ENCODE measurements at regions not wholly inside any gene's neighbourhood (a gene's known extent, or its start where the extent isn't known, plus 50 kb on each side); places are given as distances from the start of the nearest gene placed in this dataset.
"Not testable (repeated sequence)": the region's sequence is repeated elsewhere in the genome, so short reads cannot be mapped to it uniquely, and the experiment has no call there.

DNA sequence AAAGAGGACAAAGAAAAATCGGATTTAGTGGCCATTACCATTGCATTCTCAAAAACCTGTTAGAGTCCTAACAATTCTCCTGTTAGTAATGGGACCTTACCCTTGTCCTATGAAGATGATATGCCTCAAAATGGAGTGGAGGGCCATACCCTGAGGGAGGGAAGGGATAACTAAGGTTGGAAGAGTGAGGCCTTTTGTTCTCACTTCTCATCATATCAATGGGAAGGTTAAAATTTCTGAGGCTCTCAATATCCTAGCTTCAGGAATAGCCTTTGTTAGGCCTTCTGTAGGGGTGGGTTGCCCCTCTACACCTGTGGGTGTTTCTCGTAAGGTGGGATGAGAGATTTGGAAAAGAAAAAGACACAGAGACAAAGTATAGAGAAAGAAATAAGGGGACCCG is 109.4 kb upstream of the SGIP1 start:
- not testable (repeated sequence) for DNase-seq (ENCODE audit: low spot score)

DNA sequence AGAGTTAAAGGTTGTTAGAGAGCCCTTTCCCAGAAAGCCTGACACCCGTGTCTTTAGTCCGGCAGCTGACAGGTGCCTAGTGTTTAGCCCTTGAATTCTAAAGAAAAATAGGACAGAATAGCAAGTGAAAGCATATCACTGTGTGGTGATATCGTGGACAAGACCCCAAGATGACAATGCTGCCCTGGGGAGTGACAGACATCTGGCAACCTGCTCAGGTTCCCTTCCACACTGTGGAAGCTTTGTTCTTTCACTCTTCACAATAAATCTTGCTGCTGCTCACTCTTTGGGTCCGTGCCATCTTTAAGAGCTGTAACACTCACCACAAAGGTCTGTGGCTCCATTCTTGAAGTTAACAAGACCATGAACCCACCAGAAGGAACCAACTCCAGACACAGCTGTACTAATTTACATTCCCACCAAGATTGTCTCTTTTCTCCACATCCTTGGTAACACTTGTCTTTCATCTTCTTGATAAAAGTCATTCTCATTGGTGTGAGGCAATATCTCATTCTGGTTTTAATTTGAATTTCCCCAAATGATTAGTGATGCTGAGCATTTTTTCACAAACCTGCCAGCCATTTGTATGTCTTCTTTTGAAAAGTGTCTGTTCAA is 107.6 kb upstream of the SGIP1 start:
- no peak for DNase-seq (ENCODE audit: low spot score)

DNA sequence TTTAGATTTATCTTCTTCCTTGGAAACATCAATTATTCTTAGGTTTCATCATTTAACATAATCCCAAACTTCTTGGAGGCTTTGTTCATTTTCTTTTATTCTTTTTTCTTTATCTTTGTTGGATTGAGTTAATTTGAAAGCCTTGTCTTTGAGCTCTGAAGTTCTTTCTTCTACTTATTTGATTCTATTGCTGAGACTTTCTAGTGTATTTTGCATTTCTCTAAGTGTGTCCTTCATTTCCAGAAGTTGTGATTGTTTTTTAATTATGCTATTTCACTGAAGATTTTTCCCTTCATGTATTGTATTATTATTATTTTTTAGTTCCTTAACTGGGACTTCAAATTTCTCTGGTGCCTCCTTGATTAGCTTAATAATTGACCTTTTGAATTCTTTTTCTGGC is 103.1 kb upstream of the SGIP1 start:
- not testable (repeated sequence) for DNase-seq (ENCODE audit: low spot score)

DNA sequence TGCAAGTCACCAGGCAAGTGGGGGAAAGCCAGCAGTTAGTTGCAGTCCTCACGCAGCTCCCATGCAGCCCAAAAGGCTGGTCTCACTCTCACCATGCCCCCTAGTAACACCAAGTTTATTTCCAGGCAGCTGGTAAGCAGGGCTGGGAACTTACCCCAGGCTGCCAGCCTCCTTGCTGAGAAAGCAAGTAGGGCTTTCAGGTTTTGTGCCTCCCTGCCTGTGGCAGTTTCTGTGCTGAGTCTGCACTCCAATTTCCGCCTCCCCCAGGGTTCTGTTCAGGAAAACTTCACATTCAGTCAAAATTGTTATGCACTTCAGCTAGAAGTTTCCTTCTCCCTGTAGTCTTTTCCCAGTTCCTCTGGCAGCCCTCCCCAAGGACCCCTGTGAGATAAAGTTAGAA is 102.0 kb upstream of the SGIP1 start:
- no peak for DNase-seq (ENCODE audit: low spot score)

DNA sequence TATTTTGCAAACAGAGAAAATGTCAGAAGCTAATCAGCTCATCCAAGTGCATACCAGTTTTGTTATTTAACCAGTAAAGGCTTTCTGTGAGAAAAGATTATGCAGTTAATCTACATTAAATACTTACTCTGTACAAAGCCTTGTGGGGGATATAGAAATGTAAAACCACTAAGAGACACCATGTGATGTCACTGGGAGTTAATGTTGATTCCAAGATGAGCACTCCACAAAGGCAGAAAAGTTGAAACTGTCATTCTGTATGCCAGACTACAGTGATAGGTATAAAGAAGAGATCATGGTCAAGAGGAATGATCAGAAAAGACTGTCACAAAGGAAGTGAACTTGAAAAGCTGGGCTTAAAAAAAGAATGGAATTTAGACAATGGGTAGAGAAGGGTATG is 100.3 kb upstream of the SGIP1 start:
- DNase-seq (ENCODE audit: low spot score): no peak

DNA sequence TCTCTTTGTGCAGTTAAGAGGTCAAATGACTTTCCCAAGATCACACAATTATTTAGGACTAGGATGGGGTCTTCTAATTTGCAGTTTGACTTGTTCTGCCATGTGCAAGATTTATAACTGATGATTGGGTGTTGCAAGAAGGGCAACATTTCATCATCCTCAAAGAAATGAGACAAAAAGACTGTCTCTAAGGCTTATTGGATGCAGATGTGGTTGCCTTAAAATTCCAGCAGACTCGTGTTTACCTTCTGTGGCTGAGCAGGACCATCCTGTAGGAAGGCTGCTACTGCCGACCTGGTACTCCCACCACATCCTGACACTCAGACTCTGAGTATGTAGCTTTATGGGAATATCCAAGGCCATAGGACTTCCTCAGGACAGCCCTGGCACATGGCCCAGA is 99.9 kb upstream of the SGIP1 start:
- DNase-seq (ENCODE audit: low spot score): no peak

DNA sequence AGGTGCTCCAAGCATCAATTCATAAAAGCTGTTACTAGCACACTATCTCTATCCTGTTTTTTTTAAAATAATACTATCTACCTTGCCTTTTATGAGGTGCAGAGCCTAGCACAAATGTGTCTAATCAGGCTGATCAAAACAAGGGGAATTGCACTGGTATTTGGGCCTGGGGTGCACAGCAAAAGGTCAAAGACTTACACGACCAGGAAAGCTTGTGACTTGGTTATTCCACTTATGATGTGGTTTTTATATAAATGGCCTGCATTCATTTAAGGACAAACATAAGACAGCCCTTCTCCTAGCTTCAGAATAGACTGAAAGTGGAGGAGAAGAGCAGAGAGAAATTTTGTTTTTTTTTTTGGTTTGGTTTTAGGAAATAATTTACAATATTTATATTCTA is 98.4 kb upstream of the SGIP1 start:
- DNase-seq (ENCODE audit: low spot score): no peak

DNA sequence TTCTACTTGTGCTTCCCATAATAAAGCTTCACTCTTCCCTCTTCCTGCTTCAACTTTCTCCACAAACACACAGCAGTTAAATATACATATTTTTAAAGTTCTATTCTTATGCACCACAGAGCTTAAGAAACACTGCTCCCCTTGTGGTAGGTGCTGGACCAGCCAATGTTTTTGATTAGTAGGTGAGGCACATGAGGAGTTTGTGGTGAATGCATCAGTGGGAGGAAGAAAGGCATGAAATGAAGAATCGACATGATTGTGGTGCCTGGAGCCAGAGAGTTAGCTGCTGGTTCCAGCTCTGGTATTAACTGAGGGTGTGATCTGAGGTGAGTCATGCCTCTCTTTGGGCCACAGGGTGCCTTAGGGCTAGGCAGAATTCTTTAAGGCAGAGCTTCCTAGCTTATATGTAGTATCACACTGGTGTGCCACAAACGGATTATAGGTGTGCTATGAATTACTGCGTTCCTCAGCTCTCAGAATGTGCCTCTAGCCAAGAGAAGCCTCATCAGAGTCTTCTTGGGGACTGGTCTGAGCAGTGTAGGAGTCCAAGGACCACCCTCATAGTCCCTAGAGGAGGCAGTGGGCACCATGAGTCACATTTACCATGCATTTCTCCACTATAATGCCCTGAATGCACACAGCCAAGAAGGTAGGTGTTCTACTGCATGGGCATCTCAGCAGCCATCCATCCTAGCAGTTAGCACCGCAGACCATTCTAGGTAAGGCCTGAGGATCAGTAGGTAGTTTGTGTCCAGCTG is 97.4 kb upstream of the SGIP1 start:
- DNase-seq (ENCODE audit: low spot score): no peak

DNA sequence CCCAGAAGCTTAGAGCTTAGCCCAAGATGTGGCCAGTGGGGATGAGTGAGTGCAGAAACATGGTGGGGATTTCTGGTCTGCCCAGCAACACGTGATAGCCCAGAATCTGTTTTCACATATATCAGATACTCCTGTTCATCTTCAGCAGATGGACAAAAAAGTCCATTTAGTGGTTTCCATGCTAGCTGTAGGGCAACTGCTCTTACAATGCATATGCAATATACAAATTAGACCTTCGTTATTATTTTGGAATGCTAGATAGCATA is 96.9 kb upstream of the SGIP1 start:
- no peak for DNase-seq (ENCODE audit: low spot score)

DNA sequence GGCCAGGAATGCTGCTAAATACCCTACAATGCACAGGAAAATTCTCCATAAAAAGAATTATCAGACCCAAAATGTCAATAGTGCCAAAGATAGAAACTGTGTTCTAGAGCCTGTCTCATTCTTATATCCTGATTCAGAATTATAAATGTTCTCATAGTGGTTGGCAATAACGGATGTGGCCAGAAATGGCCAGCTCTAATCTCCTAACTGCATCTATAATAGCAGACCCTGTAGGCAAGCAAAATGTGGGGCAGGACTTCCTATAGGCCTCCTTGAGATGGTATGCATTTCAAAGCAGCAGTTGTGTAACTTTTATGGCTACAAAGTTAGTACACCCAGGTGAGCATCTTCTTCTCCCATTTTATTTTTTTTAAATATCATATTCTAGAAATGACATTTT is 95.9 kb upstream of the SGIP1 start:
- DNase-seq (ENCODE audit: low spot score): no peak

DNA sequence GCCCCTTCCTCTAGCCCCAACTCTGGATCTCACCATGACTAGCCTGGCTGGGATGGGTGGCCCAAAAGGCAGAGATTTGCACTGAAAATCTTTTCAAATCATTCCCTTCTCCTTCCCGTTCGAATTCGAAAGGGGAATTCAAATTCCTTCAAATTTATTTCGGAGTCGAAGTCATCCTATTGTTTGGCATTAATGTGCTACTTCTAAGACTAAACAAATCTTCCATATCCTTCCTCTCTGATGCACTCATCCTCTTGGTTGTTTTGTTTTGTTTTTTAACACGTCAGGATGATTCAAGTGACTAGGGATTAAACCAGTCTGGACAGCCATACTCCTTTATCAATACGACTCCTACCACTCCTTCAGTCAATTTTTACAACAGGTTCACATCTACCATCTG is 95.5 kb upstream of the SGIP1 start:
- DNase-seq (ENCODE audit: low spot score): no peak

DNA sequence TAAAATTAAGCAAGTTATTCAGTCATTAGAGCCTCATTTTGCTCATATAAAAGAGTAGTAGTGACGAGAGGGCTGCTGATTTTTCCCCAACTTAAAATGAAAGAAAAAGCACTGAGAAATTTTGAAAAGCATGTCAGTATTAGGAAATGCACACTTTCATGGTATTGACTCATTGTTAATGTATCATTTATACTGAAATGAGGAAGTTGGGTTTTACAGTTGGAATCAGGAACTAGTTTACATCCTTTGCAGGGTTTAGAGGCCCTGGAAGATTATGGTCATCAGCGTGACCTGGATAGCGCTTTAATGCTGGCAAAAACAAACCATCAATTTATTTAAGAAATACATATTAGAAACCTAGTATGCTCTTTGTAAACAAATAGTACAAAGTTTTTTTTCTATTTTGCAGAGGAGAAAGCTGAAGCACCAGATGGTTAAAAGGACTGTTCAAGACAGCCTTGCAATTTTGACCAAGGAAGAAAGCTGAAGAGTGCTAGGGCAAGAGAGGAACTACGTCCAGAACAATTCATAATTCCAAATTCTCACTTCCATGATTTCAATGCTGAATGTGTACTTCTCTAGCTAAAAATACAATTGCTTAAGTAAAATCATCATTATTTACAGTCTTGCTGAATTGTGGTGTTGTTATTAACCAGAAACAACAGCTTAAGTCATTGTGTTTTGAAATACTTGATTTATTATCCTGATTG is 94.8 kb upstream of the SGIP1 start:
- DNase-seq (ENCODE audit: low spot score): no peak

DNA sequence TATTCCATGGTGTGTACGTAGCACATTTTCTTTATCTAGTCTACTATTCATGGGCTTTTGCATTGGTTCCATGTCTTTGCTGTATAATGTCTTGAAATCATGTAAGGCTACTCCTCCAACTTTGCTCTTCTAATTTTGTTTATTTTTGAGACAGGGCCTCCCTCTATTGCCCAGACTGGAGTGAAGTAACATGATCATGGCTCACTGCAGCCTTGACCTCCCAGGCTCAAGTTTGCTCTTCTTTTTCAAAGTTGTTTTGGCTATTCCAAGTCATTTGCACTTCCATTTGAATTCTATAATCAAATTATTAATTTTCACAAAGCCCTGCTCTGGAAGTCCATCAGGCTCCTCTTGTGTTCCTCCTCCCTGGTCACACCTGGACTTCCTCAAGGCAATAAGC is 90.2 kb upstream of the SGIP1 start:
- no peak for DNase-seq (ENCODE audit: low spot score)

DNA sequence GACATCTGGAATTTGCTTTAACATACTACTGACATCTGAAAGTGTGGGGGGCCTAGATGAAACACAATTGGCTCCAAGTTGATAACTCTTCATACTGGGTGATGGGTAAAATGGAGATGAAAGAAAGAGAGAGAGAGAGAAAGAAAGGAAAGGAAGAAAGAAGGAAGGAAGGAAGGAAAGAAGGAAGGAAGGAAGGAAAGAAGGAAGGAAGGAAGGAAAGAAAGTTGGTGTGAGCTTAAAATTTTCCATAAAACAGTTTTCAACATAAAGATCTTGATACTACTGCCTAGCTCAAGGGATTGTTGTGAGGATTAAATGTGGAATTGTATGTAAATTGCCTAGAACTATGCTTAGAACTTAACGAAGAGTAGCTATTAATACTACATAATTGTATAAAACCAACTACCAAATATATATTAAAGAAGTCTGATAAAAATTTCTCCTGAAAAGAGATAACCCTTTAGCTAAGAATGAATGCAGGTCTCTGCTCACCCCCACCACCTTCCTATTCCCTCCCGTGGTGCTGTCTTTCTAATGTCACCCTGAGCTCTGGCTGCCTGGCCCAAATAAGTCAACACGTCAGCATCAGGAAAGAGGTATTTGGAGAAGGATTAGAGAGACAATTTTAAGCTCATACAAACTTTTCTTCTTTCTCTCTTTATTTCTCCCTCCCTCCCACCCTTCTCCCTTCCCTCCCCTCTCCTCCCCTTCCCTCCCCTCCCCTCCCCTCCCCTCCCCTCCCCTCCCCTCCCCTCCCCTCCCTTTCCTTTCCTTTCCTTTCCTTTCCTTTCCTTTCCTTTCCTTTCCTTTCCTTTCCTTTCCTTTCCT is 89.3 kb upstream of the SGIP1 start:
- DNase-seq (ENCODE audit: low spot score): no peak

DNA sequence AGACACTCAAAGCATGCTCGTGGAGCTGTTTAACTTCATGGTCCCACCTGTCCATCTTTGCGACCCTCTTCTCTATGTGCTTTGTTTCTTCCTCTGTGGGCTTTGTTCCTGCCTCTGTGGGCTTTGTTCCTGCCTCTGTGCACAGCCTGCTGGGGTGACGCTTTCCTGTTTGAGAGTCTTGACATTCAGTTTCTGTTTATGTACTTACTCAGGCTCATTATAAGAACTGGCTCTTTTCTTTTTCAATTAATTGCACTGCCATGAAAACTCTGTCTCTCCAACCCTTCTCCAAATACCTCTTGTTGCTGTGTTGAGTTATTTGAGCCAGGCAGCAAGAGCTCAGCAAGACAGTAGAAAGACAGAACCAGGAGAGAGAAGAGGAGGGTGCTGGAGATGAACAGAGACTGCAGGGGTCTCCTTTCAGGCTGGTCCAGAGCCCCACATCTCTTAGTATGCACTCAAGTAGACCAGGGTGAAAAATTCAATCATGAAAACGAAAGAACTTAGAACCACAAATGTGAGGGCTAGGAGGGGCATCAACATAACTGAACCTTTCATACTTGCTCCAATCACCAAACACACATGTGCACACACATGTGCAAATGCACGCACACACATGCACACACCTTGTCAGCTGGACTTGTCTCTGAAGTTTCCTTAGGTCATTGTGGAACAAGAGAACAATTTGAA is 88.3 kb upstream of the SGIP1 start:
- DNase-seq (ENCODE audit: low spot score): no peak

DNA sequence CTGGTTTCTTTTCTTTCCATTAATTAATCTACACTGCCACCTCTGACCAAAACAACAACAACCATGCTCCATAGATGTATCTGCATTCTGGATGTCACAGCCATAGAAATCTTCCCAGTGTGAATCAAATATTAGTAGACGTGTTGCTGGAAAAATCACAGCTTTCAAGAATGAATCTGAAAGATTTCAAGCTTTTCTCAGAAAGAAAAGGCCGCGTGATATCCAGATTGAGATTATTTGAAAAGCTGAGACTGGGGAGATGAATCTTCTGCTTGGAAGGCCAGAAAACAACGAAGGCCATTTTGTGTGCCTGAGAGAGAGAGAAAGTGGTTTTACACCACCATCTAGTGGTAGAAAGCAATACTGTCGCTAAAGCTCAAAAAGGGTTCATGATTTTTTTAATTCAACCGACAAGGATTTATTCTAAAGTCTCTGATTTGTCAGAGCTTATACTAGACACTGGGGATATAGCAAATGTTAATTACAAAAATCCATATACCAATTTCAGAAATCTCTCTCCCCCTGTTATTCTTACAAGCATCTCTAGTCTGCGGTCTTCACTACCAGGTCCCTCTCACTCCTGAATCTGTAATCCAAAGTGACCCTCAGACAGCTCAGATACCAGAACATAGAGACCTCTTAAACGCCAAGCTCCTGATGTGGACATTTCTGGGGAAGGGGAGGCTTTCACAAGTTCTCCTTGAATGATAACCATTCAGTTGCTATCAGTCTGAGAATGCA is 87.5 kb upstream of the SGIP1 start:
- peak; percentile 72 for DNase-seq (ENCODE audit: low spot score)

DNA sequence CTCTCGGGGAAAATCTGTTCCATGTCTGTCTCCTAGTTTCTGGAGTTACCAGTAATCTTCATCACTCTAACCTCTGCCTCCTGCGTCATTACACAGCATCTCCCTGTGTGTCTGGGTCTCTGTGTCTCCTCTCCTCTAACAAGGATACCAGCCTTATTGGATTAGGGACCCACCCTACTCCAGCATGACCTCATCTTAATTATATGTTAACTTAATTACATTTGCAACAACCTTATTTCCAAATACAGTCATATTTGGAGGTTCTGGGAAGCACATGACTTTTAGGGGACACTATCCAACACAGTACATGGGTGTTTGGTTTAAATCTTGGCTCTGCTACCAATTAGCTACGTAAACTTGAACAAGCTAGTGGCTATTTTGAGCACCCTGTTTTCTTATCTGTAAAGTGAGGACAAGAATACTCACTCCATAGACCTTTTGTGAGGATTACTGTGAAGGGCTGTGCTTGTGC is 83.9 kb upstream of the SGIP1 start:
- DNase-seq (ENCODE audit: low spot score): peak; percentile 96

DNA sequence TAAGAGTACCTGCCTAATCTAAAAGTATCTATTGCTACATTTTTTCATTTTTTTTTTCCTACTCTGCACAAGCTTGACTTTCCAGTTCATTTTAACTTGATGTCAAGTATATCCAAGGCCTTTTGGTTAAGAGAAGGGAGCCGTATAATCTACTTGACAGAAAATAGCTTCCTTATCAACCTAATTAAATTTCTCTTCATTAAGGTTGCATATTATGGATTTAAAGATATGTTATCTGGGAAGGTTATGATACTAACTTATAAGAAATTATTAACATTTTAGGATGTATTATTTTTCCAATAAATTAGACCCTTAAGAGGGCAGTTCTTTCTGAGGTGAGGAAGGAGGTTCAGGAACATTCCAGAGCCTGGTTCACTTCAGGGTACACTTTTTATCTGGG is 83.1 kb upstream of the SGIP1 start:
- DNase-seq (ENCODE audit: low spot score): peak; percentile 37

DNA sequence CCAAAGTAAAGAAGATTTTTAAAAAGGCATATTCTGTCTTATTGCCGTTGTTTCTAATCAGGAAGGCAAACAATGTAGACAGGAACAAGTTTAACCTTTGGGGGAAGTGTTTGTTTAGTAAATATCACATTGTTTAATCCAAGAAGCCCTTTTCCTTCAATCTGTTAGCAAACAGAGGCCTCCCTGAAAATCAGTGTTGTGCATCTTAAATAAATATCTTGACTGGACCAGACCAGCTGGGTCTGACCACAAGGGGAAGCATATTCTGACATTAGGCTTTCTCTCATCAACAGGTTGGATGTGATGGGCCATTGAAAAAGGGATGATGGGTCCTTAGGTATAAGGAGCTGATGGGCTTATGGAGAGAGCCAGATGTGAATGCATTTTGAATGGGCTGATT is 81.8 kb upstream of the SGIP1 start:
- no peak for DNase-seq (ENCODE audit: low spot score)

DNA sequence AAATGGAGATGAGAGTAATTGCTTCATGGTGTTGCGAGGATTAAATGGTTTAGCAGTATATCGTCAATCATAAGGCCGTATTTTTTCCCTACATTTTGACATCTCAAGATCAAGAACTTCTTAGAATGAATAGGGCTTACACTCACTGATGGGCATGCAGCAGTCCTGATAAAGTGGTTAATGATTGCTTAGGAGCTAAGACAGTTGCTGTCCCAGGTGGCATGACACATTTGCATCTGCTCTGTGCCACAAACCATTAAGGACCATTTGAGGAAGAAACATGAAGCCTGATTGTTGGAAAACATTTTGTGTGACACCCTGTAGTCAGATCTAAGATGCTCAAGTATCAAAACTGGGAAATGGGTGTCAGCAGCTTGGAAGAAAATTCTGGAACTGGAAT is 81.0 kb upstream of the SGIP1 start:
- DNase-seq (ENCODE audit: low spot score): no peak

DNA sequence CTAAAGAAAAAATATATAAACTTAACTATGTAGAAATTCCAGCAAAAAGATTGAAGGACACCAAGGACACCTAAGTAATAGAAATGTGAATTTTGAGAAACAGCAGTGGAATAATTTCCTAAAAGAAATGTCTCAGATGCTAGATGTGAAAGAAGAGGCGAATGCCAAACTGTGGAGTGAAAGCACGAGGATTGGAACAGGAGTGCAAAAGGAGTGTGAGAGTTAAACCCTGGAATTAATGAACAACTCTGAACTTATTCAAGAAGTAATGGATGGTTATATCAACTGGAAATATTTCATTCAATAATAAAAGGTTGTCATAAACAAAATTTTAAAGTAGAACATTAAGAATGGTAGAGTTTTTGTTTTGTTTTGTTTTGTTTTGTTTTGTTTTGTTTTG is 78.5 kb upstream of the SGIP1 start:
- no peak for DNase-seq (ENCODE audit: low spot score)
